C4-2B (cell line): ENCODE measurements at regions not wholly inside any gene's neighbourhood (a gene's known extent, or its start where the extent isn't known, plus 50 kb on each side); places are given as distances from the start of the nearest gene placed in this dataset.

ENCODE experiments used
- CTCF ChIP-seq: fragments of 450-650 bp; conservative IDR thresholded peaks from 2 replicates; pipeline ENCODE4 v1.5.1; 2017; ENCODE audit warnings: mild to moderate bottlenecking
- ZFX ChIP-seq: fragments of 450-650 bp; IDR thresholded peaks from 2 replicates; pipeline ENCODE4 v1.6.1; 2017

DNA sequence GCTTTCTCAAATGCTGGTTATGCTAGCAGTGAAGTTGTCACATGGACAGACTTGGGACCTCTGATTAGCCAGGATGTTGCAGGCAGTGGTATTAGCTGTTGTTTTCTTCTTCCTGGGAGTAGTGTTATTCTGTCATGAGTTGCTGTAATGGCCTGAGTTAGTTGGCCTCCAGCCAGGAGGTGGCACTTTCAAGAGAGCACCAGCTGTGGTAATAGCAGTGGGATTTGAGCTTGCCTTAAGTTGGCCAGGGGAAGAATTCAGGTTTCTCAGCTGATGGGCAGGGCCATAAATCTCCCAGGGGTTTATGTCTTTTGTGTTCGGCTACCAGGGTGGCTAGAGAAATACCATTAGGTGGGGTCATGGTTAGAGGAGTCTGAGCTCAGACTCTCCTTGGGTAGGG lies 132.6 kb downstream of the GLUD2 start:
- TF ChIP-seq CTCF (no peak), ZFX (no peak)
